HG03575 (cell line): ENCODE measurements at regions not wholly inside any gene's neighbourhood (a gene's known extent, or its start where the extent isn't known, plus 50 kb on each side); places are given as distances from the start of the nearest gene placed in this dataset.
"Not testable (repeated sequence)": the region's sequence is repeated elsewhere in the genome, so short reads cannot be mapped to it uniquely, and the experiment has no call there.

ENCODE experiments used
- ATAC-seq: cut with Tn5 transposase; IDR thresholded peaks from one replicate; pipeline ENCODE4 v1.9.1; 2021; ENCODE audit not compliant: unreplicated experiment, insufficient number of reproducible peaks, low FRiP score; ENCODE audit errors: extremely low read depth

- no peak for ATAC-seq
Measured at GRCh38 chr2:101613056-101613704, 84.3 kb upstream of the MAP4K4 start.

DNA sequence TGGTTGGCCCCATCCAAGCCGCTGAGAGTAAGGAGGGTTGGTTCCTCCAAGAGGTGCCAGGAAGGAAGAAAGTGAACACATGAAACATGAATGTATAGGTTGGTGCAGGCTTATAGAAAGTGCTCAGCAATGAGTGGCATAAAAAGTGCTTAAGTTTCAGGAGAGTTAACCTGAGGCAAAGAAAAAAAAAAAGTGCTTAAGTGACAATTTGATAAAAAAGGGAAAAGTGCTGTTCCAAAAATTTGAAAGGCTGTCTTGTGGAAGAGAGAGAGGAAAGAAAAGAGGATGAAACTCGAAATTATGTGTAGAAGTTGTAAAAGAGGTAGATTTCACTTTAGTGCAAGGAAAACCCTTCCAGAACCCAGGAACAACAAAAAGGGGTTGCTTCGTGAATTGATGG lies 85.5 kb upstream of the MAP4K4 start:
- ATAC-seq, result no peak

DNA sequence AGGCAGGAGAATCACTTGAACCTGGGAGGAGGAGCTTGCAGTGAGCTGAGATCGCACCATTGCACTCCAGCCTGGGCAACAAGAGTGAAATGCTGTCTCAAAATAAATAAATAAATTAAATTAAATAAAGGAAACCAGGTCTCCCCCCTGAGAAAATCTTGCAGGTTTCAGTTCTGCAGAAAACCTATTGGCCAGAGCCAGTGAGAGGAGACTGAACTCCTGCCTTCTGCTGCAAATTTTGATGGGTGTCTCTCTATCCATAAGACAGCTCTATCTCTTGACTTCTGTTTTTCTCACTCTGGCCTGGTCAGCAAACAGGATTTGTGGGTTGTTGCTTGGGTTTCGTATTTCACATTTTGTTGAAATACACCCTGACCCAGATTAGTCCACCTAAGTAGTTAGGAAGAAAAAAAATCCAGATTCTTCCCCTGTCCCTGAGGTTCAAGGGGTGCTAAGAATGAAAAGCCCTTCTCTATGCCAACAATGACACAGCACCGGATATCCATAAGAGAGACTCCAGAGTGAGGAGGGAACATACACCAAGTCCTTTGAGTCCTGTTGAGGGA lies 86.7 kb upstream of the MAP4K4 start:
- ATAC-seq, result no peak

DNA sequence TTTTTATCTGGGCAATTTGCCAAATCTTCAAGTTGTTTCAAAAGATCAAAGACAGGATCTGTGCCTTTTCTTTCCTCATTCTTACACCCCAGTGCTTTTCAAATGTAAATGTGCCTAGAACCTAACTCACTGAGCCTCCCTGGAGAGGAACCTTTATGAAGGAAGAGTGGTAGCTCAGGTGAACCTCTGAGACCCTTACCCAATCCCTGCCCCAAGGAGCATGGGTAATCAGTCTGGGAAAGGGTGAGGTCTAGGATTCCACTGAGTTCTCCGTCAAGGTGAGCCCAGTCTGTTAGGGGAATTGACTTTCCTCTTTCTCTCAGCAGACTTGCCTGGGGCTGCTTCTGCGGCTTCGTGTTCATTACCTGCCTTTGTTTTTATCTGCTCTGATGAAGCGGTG lies 88.1 kb upstream of the MAP4K4 start:
- no peak for ATAC-seq

- ATAC-seq, result no peak
Measured at GRCh38 chr2:101608408-101609310, 88.8 kb upstream of the MAP4K4 start.

DNA sequence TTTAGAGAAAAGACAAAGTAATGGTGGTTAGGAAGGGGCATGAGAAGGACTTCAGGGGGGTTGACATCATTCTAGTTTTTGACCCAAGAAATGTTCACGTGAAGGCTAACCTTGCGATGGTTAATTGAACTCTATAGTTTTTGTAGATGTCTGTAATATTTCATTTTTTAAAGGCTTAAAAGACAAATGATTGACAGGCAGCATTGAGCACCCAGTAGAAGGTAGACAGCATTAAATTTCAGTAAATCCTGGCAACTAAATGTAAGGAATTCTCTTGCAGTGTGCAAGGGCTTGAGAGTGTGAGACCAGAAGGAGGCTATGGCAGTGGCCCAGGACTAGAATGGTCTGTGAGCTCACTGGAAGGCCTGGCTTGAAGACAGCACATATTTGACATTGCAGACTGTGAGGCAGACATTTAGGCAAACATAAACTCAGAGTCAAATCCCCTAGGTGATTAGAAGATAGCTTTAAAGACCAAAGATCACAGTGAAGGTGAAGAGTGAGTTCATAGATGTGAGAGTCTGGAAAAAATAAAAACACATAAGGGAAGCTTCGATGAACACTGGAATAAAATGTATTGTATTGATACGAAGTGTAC lies 100.1 kb upstream of the MAP4K4 start:
- no peak for ATAC-seq

DNA sequence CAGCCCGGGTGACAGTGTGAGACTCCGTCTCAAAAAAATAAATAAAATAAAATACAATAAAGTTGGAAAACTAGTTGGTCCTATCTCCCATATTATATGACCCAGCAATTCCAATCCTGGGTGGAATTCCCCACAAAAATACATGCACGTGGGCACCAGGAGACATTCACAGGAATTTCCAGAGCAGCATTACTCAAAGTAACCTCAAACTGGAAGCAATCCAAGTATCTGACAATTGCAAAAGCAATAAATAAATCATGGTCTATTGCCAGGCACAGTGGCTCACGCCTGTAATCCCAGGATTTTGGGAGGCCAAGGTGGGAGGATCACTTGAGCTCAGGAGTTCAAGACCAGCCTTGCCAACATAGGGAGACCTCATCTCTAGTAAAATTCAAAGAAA lies 101.2 kb upstream of the MAP4K4 start:
- ATAC-seq, result no peak

DNA sequence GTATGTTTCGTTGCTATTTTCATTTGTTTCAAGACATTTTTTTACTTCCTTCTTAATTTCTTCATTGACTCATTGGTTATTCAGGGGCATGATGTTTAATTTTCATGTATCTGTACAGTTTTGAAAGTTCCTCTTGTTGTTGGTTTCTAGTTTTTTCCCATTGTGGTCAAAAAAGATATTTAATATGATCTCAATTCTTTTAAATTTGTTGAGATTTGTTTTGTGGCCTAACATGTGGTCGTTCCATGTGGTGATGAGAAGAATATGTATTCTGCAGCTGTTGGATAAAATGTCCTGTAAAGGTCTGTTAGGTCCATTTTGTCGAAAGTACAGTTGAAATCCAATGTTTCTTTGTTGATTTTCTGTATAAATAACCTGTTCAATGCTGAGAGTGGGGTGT lies 110.3 kb upstream of the MAP4K4 start:
- ATAC-seq, result no peak

GRCh38 chr2:101583861-101584260 lies 108.9 kb upstream of the RFX8 start:
- no peak for ATAC-seq

- no peak for ATAC-seq
Measured at GRCh38 chr2:101581675-101582299, 106.9 kb upstream of the RFX8 start.

GRCh38 chr2:101580528-101580927 lies 105.6 kb upstream of the RFX8 start:
- no peak for ATAC-seq

GRCh38 chr2:101578671-101579070 lies 103.8 kb upstream of the RFX8 start:
- ATAC-seq, result no peak

DNA sequence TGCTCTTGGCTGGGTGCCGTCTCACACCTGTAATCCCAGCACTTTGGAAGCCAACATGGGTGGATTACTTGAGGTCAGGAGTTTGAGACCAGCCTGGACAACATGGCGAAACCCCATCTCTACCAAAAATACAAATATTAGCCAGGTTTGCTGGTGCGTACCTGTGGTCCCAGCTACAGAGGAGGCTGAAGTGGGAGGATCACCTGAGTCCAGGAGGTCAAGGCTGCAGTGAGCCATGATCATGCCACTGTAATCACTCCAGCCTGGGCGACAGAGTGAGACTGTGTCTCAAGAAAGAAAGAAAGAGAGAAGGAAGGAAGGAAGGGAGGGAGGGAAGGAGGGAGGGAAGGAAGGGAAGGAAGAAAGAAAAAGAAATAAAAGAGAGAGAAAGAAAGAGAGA lies 103.2 kb upstream of the RFX8 start:
- not testable (repeated sequence) for ATAC-seq

DNA sequence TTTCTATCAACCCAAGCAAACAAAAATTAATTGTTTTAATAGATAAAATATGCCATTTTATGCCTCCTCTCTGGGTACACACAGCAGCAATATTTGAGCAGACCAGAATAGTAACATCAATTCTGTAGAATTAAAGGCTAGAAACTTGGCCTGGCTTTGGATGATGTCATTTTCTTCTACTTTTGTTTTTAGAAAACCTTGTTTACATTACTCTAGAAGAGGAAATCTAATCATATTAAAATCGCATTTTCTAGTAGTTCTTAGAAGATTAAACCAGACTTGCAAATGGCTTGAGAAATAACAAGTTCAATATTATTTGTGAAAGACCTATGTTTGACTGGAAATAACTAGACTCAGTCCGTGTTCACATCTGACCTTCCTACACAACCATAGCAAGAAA lies 102.3 kb upstream of the RFX8 start:
- no peak for ATAC-seq

GRCh38 chr2:101574622-101575021 lies 99.7 kb upstream of the RFX8 start:
- no peak for ATAC-seq

- no peak for ATAC-seq
Measured at GRCh38 chr2:101571951-101572350, 97.0 kb upstream of the RFX8 start.

DNA sequence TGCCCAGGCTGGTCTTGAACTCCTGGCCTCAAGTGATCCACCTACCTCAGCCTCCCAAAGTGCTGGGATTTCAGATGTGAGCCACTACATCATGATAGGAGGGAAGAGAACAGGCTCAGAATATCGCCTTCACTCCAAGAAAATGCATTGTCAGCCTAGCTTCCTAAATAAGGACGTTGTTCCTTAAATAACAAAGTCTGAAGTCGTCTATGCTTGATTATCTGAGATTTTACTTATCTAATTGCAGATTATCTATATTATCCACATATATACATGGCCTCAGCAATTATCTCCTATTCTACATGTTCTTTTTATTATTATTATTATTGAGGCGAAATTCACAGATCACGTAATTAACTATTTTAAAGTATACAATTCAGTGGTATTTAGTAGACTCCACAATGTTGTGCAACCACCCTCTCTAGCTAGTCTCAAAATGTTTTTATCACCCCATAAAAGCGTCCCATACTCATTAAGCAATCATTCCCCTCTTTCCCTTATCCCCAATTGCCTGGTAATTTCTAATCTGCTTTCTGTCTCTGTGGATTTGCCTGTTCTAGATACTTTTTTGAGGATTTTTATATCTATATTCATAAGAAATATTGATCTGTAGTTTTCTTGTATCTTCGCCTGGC lies 95.1 kb upstream of the RFX8 start:
- ATAC-seq, result no peak

DNA sequence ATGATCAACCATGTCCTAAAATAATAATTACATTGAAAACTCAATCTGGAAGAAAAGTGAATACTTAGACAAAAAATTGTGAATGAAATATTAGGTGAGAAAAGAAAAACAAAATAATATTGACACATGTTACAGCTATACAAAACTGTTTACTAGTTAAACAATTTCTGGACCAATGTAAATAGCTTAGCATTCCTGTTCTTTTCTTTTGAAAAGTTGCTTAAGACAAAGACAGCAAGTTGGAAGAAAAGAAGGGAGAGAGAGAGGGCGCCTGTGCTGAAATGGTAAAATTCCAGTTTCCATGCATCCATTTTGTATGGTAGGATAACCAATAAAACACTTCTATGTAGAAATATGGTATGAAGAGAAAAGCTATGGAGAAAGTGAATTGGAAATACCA lies 94.1 kb upstream of the RFX8 start:
- ATAC-seq, result no peak

- no peak for ATAC-seq
Measured at GRCh38 chr2:101566632-101567228, 91.8 kb upstream of the RFX8 start.
